Neural cell (in vitro differentiated cells): ENCODE measurements at regions not wholly inside any gene's neighbourhood (a gene's known extent, or its start where the extent isn't known, plus 50 kb on each side); places are given as distances from the start of the nearest gene placed in this dataset.

Experiments used
- EZH2 ChIP-seq: fragments of 200-600, 300-800 bp; shearing (Covaris generic), sonication (generic); IDR thresholded peaks from 2 replicates; pipeline ENCODE4 v1.6.1; 2014; ENCODE audit warnings: antibody characterized with exemption, low read length, borderline replicate concordance, mild to moderate bottlenecking; ENCODE audit not compliant: insufficient read depth, poor library complexity, severe bottlenecking
- POLR2AphosphoS5 ChIP-seq: IDR thresholded peaks from 2 replicates; pipeline ENCODE4 v1.6.1; 2012
- TAF1 ChIP-seq: IDR thresholded peaks from 2 replicates; pipeline ENCODE4 v1.6.1; 2012; ENCODE audit warnings: low read depth
- TF ChIP-seq, protein P1 (sequence below): fragments of 450-650 bp; IDR thresholded peaks from 2 replicates; pipeline ENCODE4 v1.5.1; 2014; ENCODE audit warnings: antibody characterized with exemption, mild to moderate bottlenecking, moderate library complexity; ENCODE audit not compliant: poor library complexity, severe bottlenecking

DNA sequence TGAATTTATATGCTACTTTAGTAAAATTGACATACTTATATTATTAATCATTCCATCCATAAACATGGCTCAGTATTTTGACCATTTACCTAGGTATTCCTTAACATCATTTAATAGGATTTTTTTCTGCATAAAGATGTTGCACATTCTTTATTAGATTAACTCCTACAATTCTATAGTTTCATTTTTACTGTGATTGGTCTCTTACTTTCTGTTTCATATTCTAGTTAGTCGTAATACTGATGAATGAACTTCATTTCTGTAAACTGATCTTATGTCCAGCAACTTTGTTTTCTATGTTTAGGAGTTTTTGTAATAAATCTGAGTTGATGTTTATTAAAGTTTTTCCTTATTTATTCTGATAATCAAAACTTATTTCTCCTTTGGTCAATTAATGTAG is 278.2 kb upstream of the CXXC4 start:
- TF ChIP-seq, protein P1, sequence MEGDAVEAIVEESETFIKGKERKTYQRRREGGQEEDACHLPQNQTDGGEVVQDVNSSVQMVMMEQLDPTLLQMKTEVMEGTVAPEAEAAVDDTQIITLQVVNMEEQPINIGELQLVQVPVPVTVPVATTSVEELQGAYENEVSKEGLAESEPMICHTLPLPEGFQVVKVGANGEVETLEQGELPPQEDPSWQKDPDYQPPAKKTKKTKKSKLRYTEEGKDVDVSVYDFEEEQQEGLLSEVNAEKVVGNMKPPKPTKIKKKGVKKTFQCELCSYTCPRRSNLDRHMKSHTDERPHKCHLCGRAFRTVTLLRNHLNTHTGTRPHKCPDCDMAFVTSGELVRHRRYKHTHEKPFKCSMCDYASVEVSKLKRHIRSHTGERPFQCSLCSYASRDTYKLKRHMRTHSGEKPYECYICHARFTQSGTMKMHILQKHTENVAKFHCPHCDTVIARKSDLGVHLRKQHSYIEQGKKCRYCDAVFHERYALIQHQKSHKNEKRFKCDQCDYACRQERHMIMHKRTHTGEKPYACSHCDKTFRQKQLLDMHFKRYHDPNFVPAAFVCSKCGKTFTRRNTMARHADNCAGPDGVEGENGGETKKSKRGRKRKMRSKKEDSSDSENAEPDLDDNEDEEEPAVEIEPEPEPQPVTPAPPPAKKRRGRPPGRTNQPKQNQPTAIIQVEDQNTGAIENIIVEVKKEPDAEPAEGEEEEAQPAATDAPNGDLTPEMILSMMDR: no peak
- no peak for TF ChIP-seq EZH2
- TF ChIP-seq POLR2AphosphoS5: no peak
- TF ChIP-seq TAF1: no peak
